Panc1 (cell line): ENCODE measurements at regions not wholly inside any gene's neighbourhood (a gene's known extent, or its start where the extent isn't known, plus 50 kb on each side); places are given as distances from the start of the nearest gene placed in this dataset.

Source experiments
- CTCF ChIP-seq: fragments of 450-650 bp; IDR thresholded peaks from 2 replicates; pipeline ENCODE4 v1.5.1; 2017; ENCODE audit warnings: mild to moderate bottlenecking
- POLR2AphosphoS5 ChIP-seq: IDR thresholded peaks from 2 replicates; pipeline ENCODE4 v1.6.1; 2012; ENCODE audit warnings: mild to moderate bottlenecking, low read depth, low read length, moderate library complexity

GRCh38 chr9:18274693-18275092 is 199.3 kb upstream of the ADAMTSL1 start:
- TF ChIP-seq CTCF (no peak), POLR2AphosphoS5 (no peak)
